ENCODE measurements at regions not wholly inside any gene's neighbourhood (a gene's known extent, or its start where the extent isn't known, plus 50 kb on each side); places are given as distances from the start of the nearest gene placed in this dataset.
A peak's percentile ranks its signal among the peaks of the same experiment; 100 is the strongest.

- no peak overlapping the region for H3K4me3 ChIP-seq
- intact Hi-C loops (cut with DNase I), result no loop called here
- H3K9me3 ChIP-seq, result no peaks in the 10 kb centered on the region
- no peaks in the 10 kb centered on the region for H3K27me3 ChIP-seq
- H3K36me3 ChIP-seq, result no peaks in the 10 kb centered on the region
- no peak overlapping the region for H3K27ac ChIP-seq
- ATAC-seq, result no peak
- no peaks in the 10 kb centered on the region for H3K4me1 ChIP-seq
- TF ChIP-seq CTCF (IDR thresholded peaks at IDR 0.05), result no peak
- DNase-seq, result no peak
Measured at GRCh38 chrX:20421697-20422096, 155.0 kb upstream of the RPS6KA3 start.

- TF ChIP-seq CTCF (IDR thresholded peaks at IDR 0.05), result no peak
- Histone ChIP-seq H3K27ac (no peak overlapping the region), H3K4me3 (no peak overlapping the region), H3K27me3 (no peaks in the 10 kb centered on the region), H3K9me3 (no peaks in the 10 kb centered on the region), H3K4me1 (no peaks in the 10 kb centered on the region), H3K36me3 (no peaks in the 10 kb centered on the region)
- intact Hi-C loops (cut with DNase I), result no loop called here
- DNase-seq (no peak), ATAC-seq (no peak)
Measured at GRCh38 chrX:20421275-20421674, 154.6 kb upstream of the RPS6KA3 start.

DNA sequence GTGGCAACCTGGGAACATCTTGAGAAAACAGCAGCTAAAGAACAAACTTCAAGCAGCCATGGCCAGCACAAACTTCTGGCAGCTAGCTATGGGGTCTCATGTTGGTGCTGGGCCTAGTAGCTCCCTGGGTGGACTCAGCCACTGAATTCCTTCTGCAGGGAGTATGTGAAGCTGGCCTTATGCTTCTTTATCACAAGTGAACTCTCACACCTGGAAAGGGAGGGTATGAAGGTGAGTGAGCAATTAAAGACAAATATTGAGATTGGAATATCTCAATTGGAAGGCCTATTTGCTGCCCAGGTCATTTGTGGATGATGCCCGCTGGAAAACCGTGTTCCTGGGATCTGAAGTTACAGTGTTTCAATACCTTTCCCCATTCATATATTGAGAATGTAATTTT is 153.3 kb upstream of the RPS6KA3 start:
- Histone ChIP-seq H3K27ac (no peak overlapping the region), H3K27me3 (no peaks in the 10 kb centered on the region), H3K4me3 (no peak overlapping the region), H3K4me1 (no peaks in the 10 kb centered on the region), H3K36me3 (no peaks in the 10 kb centered on the region), H3K9me3 (no peaks in the 10 kb centered on the region)
- DNase-seq (no peak), ATAC-seq (no peak)
- TF ChIP-seq CTCF (IDR thresholded peaks at IDR 0.05), result no peak
- intact Hi-C loops (cut with DNase I), result no loop called here

GRCh38 chrX:20418379-20419150 is 151.9 kb upstream of the RPS6KA3 start:
- no peak overlapping the region for H3K4me3 ChIP-seq
- no peaks in the 10 kb centered on the region for H3K36me3 ChIP-seq
- intact Hi-C loops (cut with DNase I), result no loop called here
- no peaks in the 10 kb centered on the region for H3K9me3 ChIP-seq
- no peak for TF ChIP-seq CTCF (IDR thresholded peaks at IDR 0.05)
- ATAC-seq (peak; percentile 44), DNase-seq (no peak)
- no peak overlapping the region for H3K27ac ChIP-seq
- H3K27me3 ChIP-seq, result no peaks in the 10 kb centered on the region
- no peaks in the 10 kb centered on the region for H3K4me1 ChIP-seq

GRCh38 chrX:20414762-20415445 is 148.2 kb upstream of the RPS6KA3 start:
- no peaks in the 10 kb centered on the region for H3K27me3 ChIP-seq
- intact Hi-C loops (cut with DNase I), result no loop called here
- ATAC-seq (no peak), DNase-seq (no peak)
- H3K9me3 ChIP-seq, result no peaks in the 10 kb centered on the region
- H3K4me1 ChIP-seq, result no peaks in the 10 kb centered on the region
- no peak overlapping the region for H3K27ac ChIP-seq
- TF ChIP-seq CTCF (IDR thresholded peaks at IDR 0.05), result no peak
- no peaks in the 10 kb centered on the region for H3K36me3 ChIP-seq
- no peak overlapping the region for H3K4me3 ChIP-seq

Measured in upper lobe of right lung (tissue), 1 donor.